PC-9 (cell line): ENCODE measurements at regions not wholly inside any gene's neighbourhood (a gene's known extent, or its start where the extent isn't known, plus 50 kb on each side); places are given as distances from the start of the nearest gene placed in this dataset.

Experiments
- EZH2 ChIP-seq: fragments of 200-600 bp; sonication (generic); IDR thresholded peaks from 2 replicates; pipeline ENCODE4 v1.8.0; 2017; ENCODE audit warnings: antibody characterized with exemption, low read depth
- TF ChIP-seq, protein P1 (sequence below): fragments of 200-600 bp; sonication (generic); conservative IDR thresholded peaks from 2 replicates; pipeline ENCODE4 v1.6.1; 2017; ENCODE audit warnings: mixed run types, antibody characterized with exemption, mild to moderate bottlenecking, moderate library complexity

- TF ChIP-seq, protein P1, sequence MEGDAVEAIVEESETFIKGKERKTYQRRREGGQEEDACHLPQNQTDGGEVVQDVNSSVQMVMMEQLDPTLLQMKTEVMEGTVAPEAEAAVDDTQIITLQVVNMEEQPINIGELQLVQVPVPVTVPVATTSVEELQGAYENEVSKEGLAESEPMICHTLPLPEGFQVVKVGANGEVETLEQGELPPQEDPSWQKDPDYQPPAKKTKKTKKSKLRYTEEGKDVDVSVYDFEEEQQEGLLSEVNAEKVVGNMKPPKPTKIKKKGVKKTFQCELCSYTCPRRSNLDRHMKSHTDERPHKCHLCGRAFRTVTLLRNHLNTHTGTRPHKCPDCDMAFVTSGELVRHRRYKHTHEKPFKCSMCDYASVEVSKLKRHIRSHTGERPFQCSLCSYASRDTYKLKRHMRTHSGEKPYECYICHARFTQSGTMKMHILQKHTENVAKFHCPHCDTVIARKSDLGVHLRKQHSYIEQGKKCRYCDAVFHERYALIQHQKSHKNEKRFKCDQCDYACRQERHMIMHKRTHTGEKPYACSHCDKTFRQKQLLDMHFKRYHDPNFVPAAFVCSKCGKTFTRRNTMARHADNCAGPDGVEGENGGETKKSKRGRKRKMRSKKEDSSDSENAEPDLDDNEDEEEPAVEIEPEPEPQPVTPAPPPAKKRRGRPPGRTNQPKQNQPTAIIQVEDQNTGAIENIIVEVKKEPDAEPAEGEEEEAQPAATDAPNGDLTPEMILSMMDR, result no peak
- TF ChIP-seq EZH2, result no peak
Measured at GRCh38 chr7:28258240-28258639, 77.6 kb upstream of the JAZF1 start.
